Embryonic facial prominence (tissue), 1 donor: ENCODE measurements at regions not wholly inside any gene's neighbourhood (a gene's known extent, or its start where the extent isn't known, plus 50 kb on each side); places are given as distances from the start of the nearest gene placed in this dataset.

Experiments
- DNase-seq: peaks from one replicate; pipeline ENCODE4 v3.0.0-alpha.2; 2016; ENCODE audit errors: extremely low spot score

GRCh38 chr5:33324667-33325307, 116.0 kb upstream of the TARS1 start:
- DNase-seq, result no peak

- no peak for DNase-seq
Measured at GRCh38 chr5:33328818-33329217, 111.9 kb upstream of the TARS1 start.

GRCh38 chr5:33329891-33330290, 110.9 kb upstream of the TARS1 start:
- DNase-seq, result no peak

- DNase-seq, result no peak
Measured at GRCh38 chr5:33330426-33330825, 110.3 kb upstream of the TARS1 start.

- DNase-seq, result no peak
Measured at GRCh38 chr5:33330992-33331391, 109.8 kb upstream of the TARS1 start.

GRCh38 chr5:33332804-33333203, 108.0 kb upstream of the TARS1 start:
- no peak for DNase-seq

- no peak for DNase-seq
Measured at GRCh38 chr5:33334829-33335228, 105.9 kb upstream of the TARS1 start.

GRCh38 chr5:33336891-33337636, 103.7 kb upstream of the TARS1 start:
- no peak for DNase-seq

- no peak for DNase-seq
Measured at GRCh38 chr5:33337637-33337992, 103.2 kb upstream of the TARS1 start.

GRCh38 chr5:33338336-33339110, 102.2 kb upstream of the TARS1 start:
- DNase-seq, result no peak

- DNase-seq, result no peak
Measured at GRCh38 chr5:33339413-33339812, 101.4 kb upstream of the TARS1 start.

- no peak for DNase-seq
Measured at GRCh38 chr5:33340195-33340594, 100.6 kb upstream of the TARS1 start.

GRCh38 chr5:33341351-33341750, 99.4 kb upstream of the TARS1 start:
- DNase-seq, result no peak

GRCh38 chr5:33343676-33344327, 97.0 kb upstream of the TARS1 start:
- no peak for DNase-seq

- no peak for DNase-seq
Measured at GRCh38 chr5:33346534-33346933, 94.2 kb upstream of the TARS1 start.

GRCh38 chr5:33361781-33362180, 79.0 kb upstream of the TARS1 start:
- no peak for DNase-seq

- no peak for DNase-seq
Measured at GRCh38 chr5:33362915-33363314, 77.8 kb upstream of the TARS1 start.

- DNase-seq, result no peak
Measured at GRCh38 chr5:33363537-33363936, 77.2 kb upstream of the TARS1 start.

- DNase-seq, result no peak
Measured at GRCh38 chr5:33364406-33364805, 76.4 kb upstream of the TARS1 start.

- DNase-seq, result no peak
Measured at GRCh38 chr5:33367416-33367815, 73.3 kb upstream of the TARS1 start.

GRCh38 chr5:33369485-33370465, 71.0 kb upstream of the TARS1 start:
- no peak for DNase-seq
